ENCODE measurements at regions not wholly inside any gene's neighbourhood (a gene's known extent, or its start where the extent isn't known, plus 50 kb on each side); places are given as distances from the start of the nearest gene placed in this dataset.

GRCh38 chr22:45071618-45072017, 61.8 kb upstream of the PHF21B start:
- 100% methylated on average over 1 of the region's 9 CpGs for WGBS (ENCODE audit: low lambda C conversion rate)
- no peaks in the 10 kb centered on the region for H3K9me2 ChIP-seq
- no peaks in the 10 kb centered on the region for H3K9me3 ChIP-seq
- no peak for DNase-seq
- H3K27ac ChIP-seq (ENCODE audit: low read depth in 2 of 2, low read length in 1 of 2): no peak overlapping the region
- no peak overlapping the region for H3K9ac ChIP-seq
- H2AFZ ChIP-seq (ENCODE audit: low read depth): no peak overlapping the region
- peaks cover 0 to 11% of the 10 kb centered on the region in 2 experiments; a peak in 2 of 4 replicates for H3K4me1 ChIP-seq (ENCODE audit: control insufficient read depth in 1 of 2, insufficient read depth in 2 of 2, low read depth in 1 of 2, low read length in 1 of 2)
- no peaks in the 10 kb centered on the region for H3K27me3 ChIP-seq (ENCODE audit: insufficient read depth)
- CTCF ChIA-PET: interaction anchor here (0.7 kb wide), 1 partner anchor 23 kb away, joined by 3 read pairs; no protein-coding TSS in a partner anchor
- TF ChIP-seq YY1 (IDR thresholded peaks at IDR 0.05; ENCODE audit: low read depth) (no peak), EP300 (IDR thresholded peaks at IDR 0.05; ENCODE audit: borderline replicate concordance in 1 of 2, low read depth in 1 of 2, low read length in 1 of 2) (no peak), GABPA (IDR thresholded peaks at IDR 0.05; ENCODE audit: low read depth) (no peak), GATA2 (CRISPR knock-in tag; IDR thresholded peaks at IDR 0.05) (no peak), RFX5 (IDR thresholded peaks at IDR 0.05; ENCODE audit: low read length) (no peak), SIN3A (IDR thresholded peaks at IDR 0.05; ENCODE audit: borderline replicate concordance, low read depth, low read length) (no peak), NRF1 (IDR thresholded peaks at IDR 0.05; ENCODE audit: low read depth, low read length) (no peak), TCF12 (IDR thresholded peaks at IDR 0.05) (no peak), TEAD4 (IDR thresholded peaks at IDR 0.05; ENCODE audit: borderline replicate concordance, insufficient read depth) (no peak), ELF1 (IDR thresholded peaks at IDR 0.05) (no peak)
- H3K79me2 ChIP-seq (ENCODE audit: insufficient read depth): no peaks in the 10 kb centered on the region
- H3K4me2 ChIP-seq: no peak overlapping the region
- no peak overlapping the region for H3K4me3 ChIP-seq (ENCODE audit: low read depth in 2 of 2, low read length in 1 of 2)
- H4K20me1 ChIP-seq (ENCODE audit: insufficient read depth): no peaks in the 10 kb centered on the region
- H3K36me3 ChIP-seq (replicated peaks in 1 of 2; ENCODE audit: control insufficient read depth in 1 of 2, insufficient read depth in 2 of 2, low read length in 1 of 2): no peaks in the 10 kb centered on the region
- POLR2A ChIA-PET: no interaction called here
- H3F3A ChIP-seq (replicated peaks; ENCODE audit: insufficient read depth): no peaks in the 10 kb centered on the region

- Histone ChIP-seq H3K36me3 (replicated peaks in 1 of 2; ENCODE audit: control insufficient read depth in 1 of 2, insufficient read depth in 2 of 2, low read length in 1 of 2) (no peaks in the 10 kb centered on the region), H4K20me1 (ENCODE audit: insufficient read depth) (no peaks in the 10 kb centered on the region), H3K4me3 (ENCODE audit: low read depth in 2 of 2, low read length in 1 of 2) (no peak overlapping the region), H3K9me2 (no peaks in the 10 kb centered on the region), H3K9me3 (no peaks in the 10 kb centered on the region), H3K27me3 (ENCODE audit: insufficient read depth) (no peaks in the 10 kb centered on the region), H3K4me1 (ENCODE audit: control insufficient read depth in 1 of 2, insufficient read depth in 2 of 2, low read depth in 1 of 2, low read length in 1 of 2) (peaks cover 0 to 11% of the 10 kb centered on the region in 2 experiments; a peak in 2 of 4 replicates), H3K79me2 (ENCODE audit: insufficient read depth) (no peaks in the 10 kb centered on the region), H2AFZ (ENCODE audit: low read depth) (no peak overlapping the region), H3K27ac (ENCODE audit: low read depth in 2 of 2, low read length in 1 of 2) (no peak overlapping the region), H3K4me2 (0 out of 2 replicates have a peak overlapping the region, but pooled peaks have one; percentile 4), H3K9ac (no peak overlapping the region), H3F3A (replicated peaks; ENCODE audit: insufficient read depth) (no peaks in the 10 kb centered on the region)
- ChIA-PET POLR2A (no interaction called here), CTCF (interaction anchor here (0.7 kb wide), 1 partner anchor 23 kb away, joined by 3 read pairs; no protein-coding TSS in a partner anchor)
- no peak for DNase-seq
- 43% methylated on average over 15 of the region's 17 CpGs for WGBS (ENCODE audit: low lambda C conversion rate)
- TF ChIP-seq, protein P1, sequence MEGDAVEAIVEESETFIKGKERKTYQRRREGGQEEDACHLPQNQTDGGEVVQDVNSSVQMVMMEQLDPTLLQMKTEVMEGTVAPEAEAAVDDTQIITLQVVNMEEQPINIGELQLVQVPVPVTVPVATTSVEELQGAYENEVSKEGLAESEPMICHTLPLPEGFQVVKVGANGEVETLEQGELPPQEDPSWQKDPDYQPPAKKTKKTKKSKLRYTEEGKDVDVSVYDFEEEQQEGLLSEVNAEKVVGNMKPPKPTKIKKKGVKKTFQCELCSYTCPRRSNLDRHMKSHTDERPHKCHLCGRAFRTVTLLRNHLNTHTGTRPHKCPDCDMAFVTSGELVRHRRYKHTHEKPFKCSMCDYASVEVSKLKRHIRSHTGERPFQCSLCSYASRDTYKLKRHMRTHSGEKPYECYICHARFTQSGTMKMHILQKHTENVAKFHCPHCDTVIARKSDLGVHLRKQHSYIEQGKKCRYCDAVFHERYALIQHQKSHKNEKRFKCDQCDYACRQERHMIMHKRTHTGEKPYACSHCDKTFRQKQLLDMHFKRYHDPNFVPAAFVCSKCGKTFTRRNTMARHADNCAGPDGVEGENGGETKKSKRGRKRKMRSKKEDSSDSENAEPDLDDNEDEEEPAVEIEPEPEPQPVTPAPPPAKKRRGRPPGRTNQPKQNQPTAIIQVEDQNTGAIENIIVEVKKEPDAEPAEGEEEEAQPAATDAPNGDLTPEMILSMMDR (IDR thresholded peaks at IDR 0.05): no peak
- peak; percentile 52; the same call in 1 of the 2 replicates for TF ChIP-seq FOSL2 (IDR thresholded peaks at IDR 0.05; ENCODE audit: borderline replicate concordance, low read depth)
These were observed 62.6 kb upstream of the PHF21B start for GRCh38 chr22:45072322-45072903.

Data from SK-N-SH (cell line).